Stimulated activated naive CD8-positive, alpha-beta T cell treated with anti-CD3 and anti-CD28 coated beads, Interleukin-15, Interleukin-2, amounts not matched to agents 100 ng/mL and 50 ng/mL, for 24 hours (primary cell): ENCODE measurements at regions not wholly inside any gene's neighbourhood (a gene's known extent, or its start where the extent isn't known, plus 50 kb on each side); places are given as distances from the start of the nearest gene placed in this dataset.
"Not testable (repeated sequence)": the region's sequence is repeated elsewhere in the genome, so short reads cannot be mapped to it uniquely, and the experiment has no call there.

Source experiments
- H3K27ac Mint-ChIP-seq: one replicate; pipeline ENCODE4 v1.8.0; 2021; ENCODE audit warnings: mild to moderate bottlenecking, mixed read lengths
- H3K27me3 Mint-ChIP-seq: one replicate; pipeline ENCODE4 v1.8.0; 2021; ENCODE audit warnings: mixed read lengths
- H3K36me3 Mint-ChIP-seq: one replicate; pipeline ENCODE4 v1.8.0; 2021; ENCODE audit warnings: low read depth, mixed read lengths
- H3K4me1 Mint-ChIP-seq: one replicate; pipeline ENCODE4 v1.8.0; 2021; ENCODE audit warnings: low read depth, mixed read lengths
- H3K4me3 Mint-ChIP-seq: one replicate; pipeline ENCODE4 v1.8.0; 2021; ENCODE audit warnings: mild to moderate bottlenecking, mixed read lengths
- H3K9me3 Mint-ChIP-seq: one replicate; pipeline ENCODE4 v1.8.0; 2021; ENCODE audit warnings: mixed read lengths

GRCh38 chr13:86464193-86464592, 665.0 kb upstream of the SLITRK6 start:
- Mint-ChIP-seq H3K4me3 (no peak overlapping the region), H3K36me3 (no peaks in the 10 kb centered on the region), H3K9me3 (peaks cover 3% of the 10 kb centered on the region), H3K27me3 (no peaks in the 10 kb centered on the region), H3K27ac (no peak overlapping the region), H3K4me1 (no peaks in the 10 kb centered on the region)

GRCh38 chr13:86474971-86475370, 675.8 kb upstream of the SLITRK6 start:
- peaks cover 10% of the 10 kb centered on the region for H3K9me3 Mint-ChIP-seq
- H3K4me3 Mint-ChIP-seq = no peak overlapping the region
- no peaks in the 10 kb centered on the region for H3K4me1 Mint-ChIP-seq
- no peaks in the 10 kb centered on the region for H3K36me3 Mint-ChIP-seq
- H3K27ac Mint-ChIP-seq = no peak overlapping the region
- H3K27me3 Mint-ChIP-seq = no peaks in the 10 kb centered on the region

GRCh38 chr13:86476656-86477055, 677.4 kb upstream of the SLITRK6 start:
- Mint-ChIP-seq H3K27ac (no peak overlapping the region), H3K36me3 (no peaks in the 10 kb centered on the region), H3K4me3 (no peak overlapping the region), H3K9me3 (peaks cover 10% of the 10 kb centered on the region), H3K4me1 (no peaks in the 10 kb centered on the region), H3K27me3 (no peaks in the 10 kb centered on the region)

GRCh38 chr13:86486582-86486981, 687.4 kb upstream of the SLITRK6 start:
- no peaks in the 10 kb centered on the region for H3K4me1 Mint-ChIP-seq
- H3K27ac Mint-ChIP-seq = no peak overlapping the region
- peaks cover 4% of the 10 kb centered on the region for H3K9me3 Mint-ChIP-seq
- H3K27me3 Mint-ChIP-seq = no peaks in the 10 kb centered on the region
- H3K4me3 Mint-ChIP-seq = no peak overlapping the region
- H3K36me3 Mint-ChIP-seq = no peaks in the 10 kb centered on the region

- H3K4me1 Mint-ChIP-seq = no peaks in the 10 kb centered on the region
- H3K27ac Mint-ChIP-seq = no peak overlapping the region
- H3K27me3 Mint-ChIP-seq = no peaks in the 10 kb centered on the region
- no peak overlapping the region for H3K4me3 Mint-ChIP-seq
- no peaks in the 10 kb centered on the region for H3K36me3 Mint-ChIP-seq
- no peaks in the 10 kb centered on the region for H3K9me3 Mint-ChIP-seq
Measured at GRCh38 chr13:86491121-86491520, 691.9 kb upstream of the SLITRK6 start.

GRCh38 chr13:86501931-86502330, 702.7 kb upstream of the SLITRK6 start:
- peaks cover 10% of the 10 kb centered on the region for H3K9me3 Mint-ChIP-seq
- H3K27me3 Mint-ChIP-seq, H3K36me3 Mint-ChIP-seq, H3K4me1 Mint-ChIP-seq, H3K27ac Mint-ChIP-seq, H3K4me3 Mint-ChIP-seq: not testable (repeated sequence)

- Mint-ChIP-seq H3K9me3 (peaks cover 12% of the 10 kb centered on the region), H3K27me3 (no peaks in the 10 kb centered on the region), H3K36me3 (no peaks in the 10 kb centered on the region), H3K4me3 (no peak overlapping the region), H3K4me1 (no peaks in the 10 kb centered on the region), H3K27ac (no peak overlapping the region)
Measured at GRCh38 chr13:86510792-86511191, 711.6 kb upstream of the SLITRK6 start.

GRCh38 chr13:86541461-86541860, 742.2 kb upstream of the SLITRK6 start:
- no peaks in the 10 kb centered on the region for H3K27me3 Mint-ChIP-seq
- H3K36me3 Mint-ChIP-seq = no peaks in the 10 kb centered on the region

GRCh38 chr13:86554066-86554465, 754.8 kb upstream of the SLITRK6 start:
- H3K9me3 Mint-ChIP-seq = peaks cover 11% of the 10 kb centered on the region
- no peak overlapping the region for H3K27ac Mint-ChIP-seq
- H3K4me1 Mint-ChIP-seq = no peaks in the 10 kb centered on the region
- H3K27me3 Mint-ChIP-seq = no peaks in the 10 kb centered on the region
- H3K4me3 Mint-ChIP-seq = no peak overlapping the region
- no peaks in the 10 kb centered on the region for H3K36me3 Mint-ChIP-seq

More at GRCh38 chr13:86541461-86541860, 742.2 kb upstream of the SLITRK6 start:
- no peak overlapping the region for H3K27ac Mint-ChIP-seq
- H3K4me1 Mint-ChIP-seq = no peaks in the 10 kb centered on the region
- H3K9me3 Mint-ChIP-seq = peaks cover 3% of the 10 kb centered on the region
- no peak overlapping the region for H3K4me3 Mint-ChIP-seq

GRCh38 chr13:86559901-86560300, 760.7 kb upstream of the SLITRK6 start:
- Mint-ChIP-seq H3K9me3 (peaks cover 8% of the 10 kb centered on the region), H3K27ac (no peak overlapping the region), H3K4me3 (no peak overlapping the region), H3K27me3 (no peaks in the 10 kb centered on the region), H3K36me3 (no peaks in the 10 kb centered on the region), H3K4me1 (no peaks in the 10 kb centered on the region)

GRCh38 chr13:86562866-86563265, 763.6 kb upstream of the SLITRK6 start:
- no peak overlapping the region for H3K4me3 Mint-ChIP-seq
- peaks cover 11% of the 10 kb centered on the region for H3K9me3 Mint-ChIP-seq
- H3K27me3 Mint-ChIP-seq = no peaks in the 10 kb centered on the region
- no peak overlapping the region for H3K27ac Mint-ChIP-seq
- H3K36me3 Mint-ChIP-seq = no peaks in the 10 kb centered on the region
- H3K4me1 Mint-ChIP-seq = no peaks in the 10 kb centered on the region

GRCh38 chr13:86563308-86563707, 764.1 kb upstream of the SLITRK6 start:
- Mint-ChIP-seq H3K27ac (no peak overlapping the region), H3K9me3 (peaks cover 9% of the 10 kb centered on the region), H3K4me3 (no peak overlapping the region), H3K4me1 (no peaks in the 10 kb centered on the region), H3K36me3 (no peaks in the 10 kb centered on the region), H3K27me3 (no peaks in the 10 kb centered on the region)

GRCh38 chr13:86567119-86567518, 767.9 kb upstream of the SLITRK6 start:
- Mint-ChIP-seq H3K27ac (no peak overlapping the region), H3K4me3 (no peak overlapping the region), H3K27me3 (no peaks in the 10 kb centered on the region), H3K4me1 (no peaks in the 10 kb centered on the region), H3K36me3 (no peaks in the 10 kb centered on the region), H3K9me3 (peaks cover 5% of the 10 kb centered on the region)

- no peaks in the 10 kb centered on the region for H3K27me3 Mint-ChIP-seq
- H3K9me3 Mint-ChIP-seq = peaks cover 5% of the 10 kb centered on the region
- H3K4me1 Mint-ChIP-seq = no peaks in the 10 kb centered on the region
- H3K36me3 Mint-ChIP-seq = no peaks in the 10 kb centered on the region
- no peak overlapping the region for H3K27ac Mint-ChIP-seq
- H3K4me3 Mint-ChIP-seq = no peak overlapping the region
Measured at GRCh38 chr13:86569119-86569518, 769.9 kb upstream of the SLITRK6 start.

GRCh38 chr13:86569974-86570373, 770.8 kb upstream of the SLITRK6 start:
- H3K9me3 Mint-ChIP-seq = peaks cover 9% of the 10 kb centered on the region
- H3K27ac Mint-ChIP-seq = no peak overlapping the region
- no peaks in the 10 kb centered on the region for H3K4me1 Mint-ChIP-seq
- H3K4me3 Mint-ChIP-seq = no peak overlapping the region
- no peaks in the 10 kb centered on the region for H3K36me3 Mint-ChIP-seq
- no peaks in the 10 kb centered on the region for H3K27me3 Mint-ChIP-seq

- no peaks in the 10 kb centered on the region for H3K4me1 Mint-ChIP-seq
- peaks cover 9% of the 10 kb centered on the region for H3K9me3 Mint-ChIP-seq
- no peaks in the 10 kb centered on the region for H3K36me3 Mint-ChIP-seq
- no peak overlapping the region for H3K27ac Mint-ChIP-seq
- H3K4me3 Mint-ChIP-seq = no peak overlapping the region
- H3K27me3 Mint-ChIP-seq = no peaks in the 10 kb centered on the region
Measured at GRCh38 chr13:86572115-86572514, 772.9 kb upstream of the SLITRK6 start.
